ENCODE measurements at regions not wholly inside any gene's neighbourhood (a gene's known extent, or its start where the extent isn't known, plus 50 kb on each side); places are given as distances from the start of the nearest gene placed in this dataset.
A peak's percentile ranks its signal among the peaks of the same experiment; 100 is the strongest.

GRCh38 chr11:26204101-26204500, 127.8 kb upstream of the ANO3 start:
- CTCF ChIA-PET = no interaction called here

GRCh38 chr11:26204839-26205238, 127.1 kb upstream of the ANO3 start:
- CTCF ChIA-PET = no interaction called here

More at GRCh38 chr11:26204101-26204500, 127.8 kb upstream of the ANO3 start:
- Histone ChIP-seq H3K27me3 (replicated peaks in 2 of 5; ENCODE audit: control insufficient read depth in 4 of 5, insufficient read depth in 5 of 5, low read length in 4 of 5) (no peaks in the 10 kb centered on the region), H3K36me3 (ENCODE audit: control insufficient read depth in 4 of 4, insufficient read depth in 4 of 4, low read length in 3 of 4) (no peaks in the 10 kb centered on the region), H3K9me3 (ENCODE audit: control extremely low read depth in 1 of 5, control insufficient read depth in 4 of 5, insufficient read depth in 2 of 5, low read depth in 1 of 5, low read length in 4 of 5) (no peaks in the 10 kb centered on the region), H3K27ac (ENCODE audit: insufficient read depth in 1 of 2, low read depth in 1 of 2, low read length in 2 of 2, poor library complexity in 1 of 2, severe bottlenecking in 2 of 2) (no peak overlapping the region), H3K4me1 (ENCODE audit: control extremely low read depth in 1 of 4, control insufficient read depth in 4 of 4, insufficient read depth in 4 of 4, low read length in 3 of 4) (no peaks in the 10 kb centered on the region), H3K4me3 (ENCODE audit: control insufficient read depth in 1 of 7, extremely low read depth in 1 of 7, insufficient read depth in 4 of 7, low read depth in 2 of 7, low read length in 6 of 7) (no peak overlapping the region)
- POLR2A ChIA-PET = no interaction called here
- DNase-seq = no peak
- 83% methylated on average over 2 of the region's 2 CpGs for WGBS (ENCODE audit: insufficient coverage)

GRCh38 chr11:26219183-26220117, 112.5 kb upstream of the ANO3 start:
- no peak overlapping the region for H3K27ac ChIP-seq (ENCODE audit: insufficient read depth in 1 of 2, low read depth in 1 of 2, low read length in 2 of 2, poor library complexity in 1 of 2, severe bottlenecking in 2 of 2)
- CTCF ChIA-PET = no interaction called here
- no peaks in the 10 kb centered on the region for H3K9me3 ChIP-seq (ENCODE audit: control extremely low read depth in 1 of 5, control insufficient read depth in 4 of 5, insufficient read depth in 2 of 5, low read depth in 1 of 5, low read length in 4 of 5)
- no peaks in the 10 kb centered on the region for H3K36me3 ChIP-seq (ENCODE audit: control insufficient read depth in 4 of 4, insufficient read depth in 4 of 4, low read length in 3 of 4)
- no peak overlapping the region for H3K4me3 ChIP-seq (ENCODE audit: control insufficient read depth in 1 of 7, extremely low read depth in 1 of 7, insufficient read depth in 4 of 7, low read depth in 2 of 7, low read length in 6 of 7)
- WGBS (ENCODE audit: insufficient coverage) = 100% methylated on average over 1 of the region's 4 CpGs
- H3K4me1 ChIP-seq (ENCODE audit: control extremely low read depth in 1 of 4, control insufficient read depth in 4 of 4, insufficient read depth in 4 of 4, low read length in 3 of 4) = no peaks in the 10 kb centered on the region
- H3K27me3 ChIP-seq (replicated peaks in 2 of 5; ENCODE audit: control insufficient read depth in 4 of 5, insufficient read depth in 5 of 5, low read length in 4 of 5) = no peaks in the 10 kb centered on the region
- no peak for DNase-seq
- POLR2A ChIA-PET = no interaction called here

More at GRCh38 chr11:26204839-26205238, 127.1 kb upstream of the ANO3 start:
- H3K36me3 ChIP-seq (ENCODE audit: control insufficient read depth in 4 of 4, insufficient read depth in 4 of 4, low read length in 3 of 4) = no peaks in the 10 kb centered on the region
- POLR2A ChIA-PET = no interaction called here
- no peak for DNase-seq
- H3K27me3 ChIP-seq (replicated peaks in 2 of 5; ENCODE audit: control insufficient read depth in 4 of 5, insufficient read depth in 5 of 5, low read length in 4 of 5) = no peaks in the 10 kb centered on the region
- H3K4me3 ChIP-seq (ENCODE audit: control insufficient read depth in 1 of 7, extremely low read depth in 1 of 7, insufficient read depth in 4 of 7, low read depth in 2 of 7, low read length in 6 of 7) = no peak overlapping the region
- no peaks in the 10 kb centered on the region for H3K4me1 ChIP-seq (ENCODE audit: control extremely low read depth in 1 of 4, control insufficient read depth in 4 of 4, insufficient read depth in 4 of 4, low read length in 3 of 4)
- H3K27ac ChIP-seq (ENCODE audit: insufficient read depth in 1 of 2, low read depth in 1 of 2, low read length in 2 of 2, poor library complexity in 1 of 2, severe bottlenecking in 2 of 2) = no peak overlapping the region
- no peaks in the 10 kb centered on the region for H3K9me3 ChIP-seq (ENCODE audit: control extremely low read depth in 1 of 5, control insufficient read depth in 4 of 5, insufficient read depth in 2 of 5, low read depth in 1 of 5, low read length in 4 of 5)
- WGBS (ENCODE audit: insufficient coverage) = 76% methylated on average over 3 of the region's 5 CpGs

GRCh38 chr11:26225646-26226045, 106.3 kb upstream of the ANO3 start:
- ChIA-PET CTCF (no interaction called here), POLR2A (no interaction called here)
- Histone ChIP-seq H3K36me3 (ENCODE audit: control insufficient read depth in 4 of 4, insufficient read depth in 4 of 4, low read length in 3 of 4) (no peaks in the 10 kb centered on the region), H3K4me1 (ENCODE audit: control extremely low read depth in 1 of 4, control insufficient read depth in 4 of 4, insufficient read depth in 4 of 4, low read length in 3 of 4) (no peaks in the 10 kb centered on the region), H3K27ac (ENCODE audit: insufficient read depth in 1 of 2, low read depth in 1 of 2, low read length in 2 of 2, poor library complexity in 1 of 2, severe bottlenecking in 2 of 2) (no peak overlapping the region), H3K4me3 (ENCODE audit: control insufficient read depth in 1 of 7, extremely low read depth in 1 of 7, insufficient read depth in 4 of 7, low read depth in 2 of 7, low read length in 6 of 7) (no peak overlapping the region), H3K9me3 (ENCODE audit: control extremely low read depth in 1 of 5, control insufficient read depth in 4 of 5, insufficient read depth in 2 of 5, low read depth in 1 of 5, low read length in 4 of 5) (no peaks in the 10 kb centered on the region), H3K27me3 (replicated peaks in 2 of 5; ENCODE audit: control insufficient read depth in 4 of 5, insufficient read depth in 5 of 5, low read length in 4 of 5) (no peaks in the 10 kb centered on the region)
- DNase-seq = no peak
- WGBS (ENCODE audit: insufficient coverage) = no CpG with 5 or more reads among the region's 1 CpG

GRCh38 chr11:26227301-26227746, 104.6 kb upstream of the ANO3 start:
- no peaks in the 10 kb centered on the region for H3K9me3 ChIP-seq (ENCODE audit: control extremely low read depth in 1 of 5, control insufficient read depth in 4 of 5, insufficient read depth in 2 of 5, low read depth in 1 of 5, low read length in 4 of 5)

DNA sequence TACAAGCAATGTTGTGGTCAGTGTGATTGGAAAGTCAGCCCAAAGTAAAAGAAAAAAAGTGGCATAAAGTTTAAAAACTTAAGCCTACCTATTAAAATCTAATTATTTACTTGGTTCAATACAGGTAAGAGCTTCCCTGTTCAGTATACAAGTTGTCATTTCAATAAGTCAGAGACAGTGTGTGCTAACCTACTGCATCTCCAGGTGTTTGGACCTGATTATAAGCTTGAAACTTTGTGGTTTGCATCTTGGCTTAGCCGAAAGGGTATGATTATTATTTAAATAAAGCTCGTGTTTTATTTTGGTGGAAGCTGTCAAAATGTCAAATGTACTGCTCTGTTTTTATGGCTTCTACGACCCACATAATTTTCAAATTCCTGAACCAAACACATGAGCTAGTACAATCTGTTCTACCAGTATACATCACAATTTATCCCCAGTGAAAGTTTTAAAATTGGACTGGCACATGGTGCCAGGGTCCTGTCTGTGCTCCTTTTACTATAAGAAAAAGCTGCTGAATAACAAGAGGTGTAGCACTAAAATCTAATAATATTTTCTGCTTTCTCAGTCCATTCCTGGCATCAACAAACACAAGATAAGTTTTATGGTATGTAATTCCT, 103.9 kb upstream of the ANO3 start:
- Histone ChIP-seq H3K9me3 (ENCODE audit: control extremely low read depth in 1 of 5, control insufficient read depth in 4 of 5, insufficient read depth in 2 of 5, low read depth in 1 of 5, low read length in 4 of 5) (no peaks in the 10 kb centered on the region), H3K4me1 (ENCODE audit: control extremely low read depth in 1 of 4, control insufficient read depth in 4 of 4, insufficient read depth in 4 of 4, low read length in 3 of 4) (no peaks in the 10 kb centered on the region), H3K27me3 (replicated peaks in 2 of 5; ENCODE audit: control insufficient read depth in 4 of 5, insufficient read depth in 5 of 5, low read length in 4 of 5) (no peaks in the 10 kb centered on the region), H3K36me3 (ENCODE audit: control insufficient read depth in 4 of 4, insufficient read depth in 4 of 4, low read length in 3 of 4) (no peaks in the 10 kb centered on the region), H3K4me3 (ENCODE audit: control insufficient read depth in 1 of 7, extremely low read depth in 1 of 7, insufficient read depth in 4 of 7, low read depth in 2 of 7, low read length in 6 of 7) (no peak overlapping the region), H3K27ac (ENCODE audit: insufficient read depth in 1 of 2, low read depth in 1 of 2, low read length in 2 of 2, poor library complexity in 1 of 2, severe bottlenecking in 2 of 2) (no peak overlapping the region)
- ChIA-PET POLR2A (no interaction called here), CTCF (no interaction called here)
- DNase-seq = no peak
- WGBS (ENCODE audit: insufficient coverage) = 100% methylated on average over 1 of the region's 3 CpGs

More at GRCh38 chr11:26227301-26227746, 104.6 kb upstream of the ANO3 start:
- Histone ChIP-seq H3K36me3 (ENCODE audit: control insufficient read depth in 4 of 4, insufficient read depth in 4 of 4, low read length in 3 of 4) (no peaks in the 10 kb centered on the region), H3K27ac (ENCODE audit: insufficient read depth in 1 of 2, low read depth in 1 of 2, low read length in 2 of 2, poor library complexity in 1 of 2, severe bottlenecking in 2 of 2) (no peak overlapping the region), H3K4me1 (ENCODE audit: control extremely low read depth in 1 of 4, control insufficient read depth in 4 of 4, insufficient read depth in 4 of 4, low read length in 3 of 4) (no peaks in the 10 kb centered on the region), H3K27me3 (replicated peaks in 2 of 5; ENCODE audit: control insufficient read depth in 4 of 5, insufficient read depth in 5 of 5, low read length in 4 of 5) (no peaks in the 10 kb centered on the region), H3K4me3 (ENCODE audit: control insufficient read depth in 1 of 7, extremely low read depth in 1 of 7, insufficient read depth in 4 of 7, low read depth in 2 of 7, low read length in 6 of 7) (no peak overlapping the region)
- whole genome bisulfite sequencing (ENCODE audit: insufficient coverage) = 97% methylated on average over 4 of the region's 5 CpGs
- ChIA-PET CTCF (no interaction called here), POLR2A (no interaction called here)
- DNase-seq = peak in 2 of 3 donors; percentile 0

GRCh38 chr11:26228778-26229177, 103.2 kb upstream of the ANO3 start:
- DNase-seq = no peak
- no CpG with 5 or more reads among the region's 2 CpGs for WGBS (ENCODE audit: insufficient coverage)
- CTCF ChIA-PET = no interaction called here
- Histone ChIP-seq H3K4me1 (ENCODE audit: control extremely low read depth in 1 of 4, control insufficient read depth in 4 of 4, insufficient read depth in 4 of 4, low read length in 3 of 4) (no peaks in the 10 kb centered on the region), H3K9me3 (ENCODE audit: control extremely low read depth in 1 of 5, control insufficient read depth in 4 of 5, insufficient read depth in 2 of 5, low read depth in 1 of 5, low read length in 4 of 5) (no peaks in the 10 kb centered on the region), H3K4me3 (ENCODE audit: control insufficient read depth in 1 of 7, extremely low read depth in 1 of 7, insufficient read depth in 4 of 7, low read depth in 2 of 7, low read length in 6 of 7) (no peak overlapping the region), H3K27ac (ENCODE audit: insufficient read depth in 1 of 2, low read depth in 1 of 2, low read length in 2 of 2, poor library complexity in 1 of 2, severe bottlenecking in 2 of 2) (no peak overlapping the region), H3K27me3 (replicated peaks in 2 of 5; ENCODE audit: control insufficient read depth in 4 of 5, insufficient read depth in 5 of 5, low read length in 4 of 5) (no peaks in the 10 kb centered on the region), H3K36me3 (ENCODE audit: control insufficient read depth in 4 of 4, insufficient read depth in 4 of 4, low read length in 3 of 4) (no peaks in the 10 kb centered on the region)
- POLR2A ChIA-PET = no interaction called here
